Activated CD4-positive, alpha-beta memory T cell treated with anti-CD3 and anti-CD28 coated beads, Interleukin-2, amount 10 ng/mL, durations not matched to agents 7 days and 5 days (primary cell): ENCODE measurements at regions not wholly inside any gene's neighbourhood (a gene's known extent, or its start where the extent isn't known, plus 50 kb on each side); places are given as distances from the start of the nearest gene placed in this dataset.

Experiments used
- CTCF ChIA-PET: fragments of 350-600 bp; sonication (Branson Sonifier 250); formaldehyde crosslinking; loops from one replicate; lab custom pipeline; 2021; ENCODE audit warnings: antibody characterized with exemption, inconsistent platforms; lab: Charles Lee
- POLR2A ChIA-PET: fragments of 350-600 bp; sonication (Branson Sonifier 250); formaldehyde crosslinking; loops from one replicate; lab custom pipeline; 2021; ENCODE audit warnings: antibody characterized with exemption; lab: Charles Lee
- DNase-seq: peaks from one replicate; pipeline ENCODE4 v3.0.0-alpha.2; 2020
- H3K27ac Mint-ChIP-seq: one replicate; pipeline ENCODE4 v1.8.0; 2021; ENCODE audit warnings: mild to moderate bottlenecking, mixed read lengths
- H3K27me3 Mint-ChIP-seq: one replicate; pipeline ENCODE4 v1.8.0; 2021; ENCODE audit warnings: mixed read lengths
- H3K36me3 Mint-ChIP-seq: one replicate; pipeline ENCODE4 v1.8.0; 2021; ENCODE audit warnings: low read depth, mixed read lengths
- H3K4me1 Mint-ChIP-seq: one replicate; pipeline ENCODE4 v1.8.0; 2021; ENCODE audit warnings: mixed read lengths
- H3K4me3 Mint-ChIP-seq: one replicate; pipeline ENCODE4 v1.8.0; 2021; ENCODE audit warnings: mild to moderate bottlenecking, mixed read lengths
- H3K9me3 Mint-ChIP-seq: one replicate; pipeline ENCODE4 v1.8.0; 2021; ENCODE audit warnings: mixed read lengths

GRCh38 chr2:149732001-149732685 lies 144.6 kb upstream of the MMADHC start:
- H3K36me3 Mint-ChIP-seq = no peaks in the 10 kb centered on the region
- no peak overlapping the region for H3K27ac Mint-ChIP-seq
- no peak overlapping the region for H3K4me3 Mint-ChIP-seq
- DNase-seq = no peak
- H3K27me3 Mint-ChIP-seq = no peaks in the 10 kb centered on the region
- no peaks in the 10 kb centered on the region for H3K9me3 Mint-ChIP-seq
- CTCF ChIA-PET = no interaction called here
- POLR2A ChIA-PET = no interaction called here
- no peaks in the 10 kb centered on the region for H3K4me1 Mint-ChIP-seq

GRCh38 chr2:149731079-149731478 lies 143.5 kb upstream of the MMADHC start:
- Mint-ChIP-seq H3K27me3 (no peaks in the 10 kb centered on the region), H3K36me3 (no peaks in the 10 kb centered on the region), H3K9me3 (no peaks in the 10 kb centered on the region), H3K4me1 (no peaks in the 10 kb centered on the region), H3K4me3 (no peak overlapping the region), H3K27ac (no peak overlapping the region)
- ChIA-PET POLR2A (no interaction called here), CTCF (no interaction called here)
- no peak for DNase-seq

DNA sequence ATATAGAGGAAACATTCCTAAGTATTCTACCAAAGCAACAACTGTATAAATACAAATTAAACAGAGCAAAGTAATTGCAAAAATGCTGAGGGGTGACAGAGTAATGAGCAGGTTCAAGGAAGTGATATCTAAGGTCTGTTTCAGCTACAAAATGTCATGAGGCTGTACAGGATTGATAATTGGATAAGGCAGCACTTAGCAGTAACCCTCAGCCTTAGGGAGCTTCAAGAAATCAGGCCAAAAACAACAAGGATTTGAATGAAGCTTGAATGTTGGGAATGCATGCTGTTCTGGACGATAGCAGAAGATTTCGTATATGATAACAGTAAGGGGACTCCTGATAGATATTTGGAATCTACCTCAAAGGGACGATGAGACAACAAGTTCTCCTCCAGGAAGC lies 142.0 kb upstream of the MMADHC start:
- CTCF ChIA-PET = no interaction called here
- POLR2A ChIA-PET = no interaction called here
- H3K4me3 Mint-ChIP-seq = no peak overlapping the region
- H3K4me1 Mint-ChIP-seq = no peaks in the 10 kb centered on the region
- H3K27me3 Mint-ChIP-seq = no peaks in the 10 kb centered on the region
- no peak overlapping the region for H3K27ac Mint-ChIP-seq
- no peaks in the 10 kb centered on the region for H3K9me3 Mint-ChIP-seq
- no peak for DNase-seq
- H3K36me3 Mint-ChIP-seq = no peaks in the 10 kb centered on the region

GRCh38 chr2:149727927-149728326 lies 140.4 kb upstream of the MMADHC start:
- CTCF ChIA-PET = no interaction called here
- no peak for DNase-seq
- H3K4me3 Mint-ChIP-seq = no peak overlapping the region
- H3K36me3 Mint-ChIP-seq = no peaks in the 10 kb centered on the region
- no peaks in the 10 kb centered on the region for H3K4me1 Mint-ChIP-seq
- POLR2A ChIA-PET = no interaction called here
- no peaks in the 10 kb centered on the region for H3K27me3 Mint-ChIP-seq
- no peaks in the 10 kb centered on the region for H3K9me3 Mint-ChIP-seq
- no peak overlapping the region for H3K27ac Mint-ChIP-seq

DNA sequence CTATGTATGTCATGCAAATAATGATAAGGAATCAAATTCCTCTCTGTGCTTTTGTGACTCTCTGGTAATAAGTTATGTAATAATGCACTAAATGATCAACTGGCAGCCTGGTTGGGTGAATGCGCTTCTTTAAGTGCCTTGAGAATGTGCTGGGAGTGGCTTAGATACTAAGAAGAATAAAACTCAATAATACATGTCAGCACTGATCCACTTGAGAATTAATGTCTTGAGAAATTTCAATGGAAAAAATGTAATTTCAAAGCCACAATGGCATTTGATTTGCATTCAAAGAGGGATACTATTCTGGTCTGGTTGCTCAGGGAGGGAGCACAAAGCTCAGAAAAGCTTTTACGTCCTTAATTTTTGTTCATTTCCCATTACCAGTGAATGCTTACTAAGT lies 137.7 kb upstream of the MMADHC start:
- DNase-seq = no peak
- CTCF ChIA-PET = no interaction called here
- no peaks in the 10 kb centered on the region for H3K36me3 Mint-ChIP-seq
- H3K27ac Mint-ChIP-seq = no peak overlapping the region
- POLR2A ChIA-PET = no interaction called here
- H3K9me3 Mint-ChIP-seq = no peaks in the 10 kb centered on the region
- no peak overlapping the region for H3K4me3 Mint-ChIP-seq
- no peaks in the 10 kb centered on the region for H3K4me1 Mint-ChIP-seq
- no peaks in the 10 kb centered on the region for H3K27me3 Mint-ChIP-seq

GRCh38 chr2:149724091-149724490 lies 136.5 kb upstream of the MMADHC start:
- no peaks in the 10 kb centered on the region for H3K9me3 Mint-ChIP-seq
- POLR2A ChIA-PET = no interaction called here
- H3K27ac Mint-ChIP-seq = no peak overlapping the region
- no peak for DNase-seq
- no peaks in the 10 kb centered on the region for H3K4me1 Mint-ChIP-seq
- H3K27me3 Mint-ChIP-seq = no peaks in the 10 kb centered on the region
- CTCF ChIA-PET = no interaction called here
- no peak overlapping the region for H3K4me3 Mint-ChIP-seq
- H3K36me3 Mint-ChIP-seq = no peaks in the 10 kb centered on the region

DNA sequence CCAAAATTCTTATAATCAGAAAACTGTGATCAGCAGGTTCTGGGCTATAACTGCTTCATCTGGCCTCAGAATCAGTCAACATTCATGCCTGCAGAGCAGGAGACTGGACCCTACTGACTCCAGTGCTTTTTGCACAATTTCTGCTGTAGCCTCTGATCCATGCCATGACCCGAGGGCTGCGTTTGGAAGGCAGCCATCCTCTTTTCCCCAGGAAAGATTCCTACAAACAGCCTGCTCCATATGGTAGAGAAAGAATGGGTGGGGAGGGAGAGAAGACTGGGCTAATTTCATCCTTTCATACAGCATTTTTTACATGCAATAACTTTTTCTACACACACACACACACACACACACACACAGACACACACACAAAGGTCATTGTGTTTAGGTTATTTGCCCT lies 133.0 kb upstream of the MMADHC start:
- CTCF ChIA-PET = no interaction called here
- H3K27me3 Mint-ChIP-seq = no peaks in the 10 kb centered on the region
- H3K36me3 Mint-ChIP-seq = no peaks in the 10 kb centered on the region
- H3K4me1 Mint-ChIP-seq = no peaks in the 10 kb centered on the region
- H3K4me3 Mint-ChIP-seq = no peak overlapping the region
- POLR2A ChIA-PET = no interaction called here
- no peaks in the 10 kb centered on the region for H3K9me3 Mint-ChIP-seq
- DNase-seq = no peak
- no peak overlapping the region for H3K27ac Mint-ChIP-seq

DNA sequence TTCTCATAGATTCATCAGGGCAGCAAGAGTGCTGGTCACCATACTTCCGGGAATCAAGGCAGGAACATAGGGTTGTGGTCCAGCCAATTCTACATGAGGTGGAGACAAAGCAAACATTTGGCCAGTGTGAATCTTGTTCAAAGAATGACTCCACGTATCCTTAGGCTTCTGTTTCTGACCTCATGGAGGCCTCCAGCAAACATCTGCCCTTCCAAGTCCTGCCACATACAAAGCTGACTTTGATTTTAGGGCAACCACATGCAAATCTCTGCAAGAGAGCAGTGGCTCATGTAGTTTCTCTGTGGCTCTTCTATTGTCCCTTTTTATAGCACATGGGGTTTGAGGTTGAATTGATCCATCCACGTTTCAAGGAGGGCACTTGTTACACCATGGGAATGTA lies 132.1 kb upstream of the MMADHC start:
- ChIA-PET CTCF (no interaction called here), POLR2A (no interaction called here)
- Mint-ChIP-seq H3K4me3 (no peak overlapping the region), H3K4me1 (no peaks in the 10 kb centered on the region), H3K27me3 (no peaks in the 10 kb centered on the region), H3K27ac (no peak overlapping the region), H3K36me3 (no peaks in the 10 kb centered on the region), H3K9me3 (no peaks in the 10 kb centered on the region)
- no peak for DNase-seq

DNA sequence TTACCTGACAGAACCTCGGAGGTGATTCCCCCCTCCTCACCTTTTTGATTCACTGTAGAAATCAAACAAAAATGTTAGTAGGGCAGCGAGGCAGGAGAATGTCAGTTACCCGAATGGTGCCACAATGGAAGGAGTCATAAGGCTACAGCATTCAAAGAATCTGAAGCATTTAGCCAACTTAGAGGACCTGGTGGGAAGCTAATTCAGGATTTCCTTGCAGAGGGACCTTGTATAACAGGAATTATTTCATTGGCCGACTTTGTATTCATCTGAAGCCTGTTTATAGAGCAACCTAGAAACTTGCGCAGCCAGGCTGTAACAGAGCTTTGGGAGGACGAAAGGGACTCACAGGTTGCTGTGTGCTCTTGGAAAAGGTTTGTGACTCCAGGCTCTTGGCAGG lies 129.1 kb upstream of the MMADHC start:
- no peak overlapping the region for H3K4me3 Mint-ChIP-seq

DNA sequence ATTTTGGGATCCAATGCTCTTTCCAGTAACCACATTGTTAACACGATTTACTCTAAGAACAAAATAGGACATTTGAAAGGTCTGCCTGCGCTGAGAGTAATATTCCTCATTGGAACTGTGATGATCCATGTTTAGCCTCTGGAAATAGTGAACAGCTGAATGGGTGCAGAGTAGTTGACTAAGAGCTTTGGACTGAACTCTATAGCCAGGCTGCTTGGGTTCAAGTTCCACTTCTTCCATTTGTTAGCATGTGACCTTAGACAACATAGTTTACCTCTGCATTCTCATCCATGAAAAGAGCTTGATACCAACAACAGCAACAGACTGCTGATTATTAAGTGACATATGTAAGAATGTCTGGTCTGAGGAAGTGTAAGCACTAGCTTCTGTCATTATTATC lies 128.3 kb upstream of the MMADHC start:
- no peaks in the 10 kb centered on the region for H3K27me3 Mint-ChIP-seq
- DNase-seq = no peak
- H3K36me3 Mint-ChIP-seq = no peaks in the 10 kb centered on the region
- H3K9me3 Mint-ChIP-seq = no peaks in the 10 kb centered on the region
- ChIA-PET CTCF (no interaction called here), POLR2A (no interaction called here)
- H3K4me1 Mint-ChIP-seq = no peaks in the 10 kb centered on the region
- no peak overlapping the region for H3K4me3 Mint-ChIP-seq
- H3K27ac Mint-ChIP-seq = no peak overlapping the region

More for the DNA sequence above, 129.1 kb upstream of the MMADHC start:
- Mint-ChIP-seq H3K27ac (no peak overlapping the region), H3K27me3 (no peaks in the 10 kb centered on the region), H3K4me1 (no peaks in the 10 kb centered on the region), H3K9me3 (no peaks in the 10 kb centered on the region), H3K36me3 (no peaks in the 10 kb centered on the region)
- ChIA-PET CTCF (no interaction called here), POLR2A (no interaction called here)
- DNase-seq = no peak

DNA sequence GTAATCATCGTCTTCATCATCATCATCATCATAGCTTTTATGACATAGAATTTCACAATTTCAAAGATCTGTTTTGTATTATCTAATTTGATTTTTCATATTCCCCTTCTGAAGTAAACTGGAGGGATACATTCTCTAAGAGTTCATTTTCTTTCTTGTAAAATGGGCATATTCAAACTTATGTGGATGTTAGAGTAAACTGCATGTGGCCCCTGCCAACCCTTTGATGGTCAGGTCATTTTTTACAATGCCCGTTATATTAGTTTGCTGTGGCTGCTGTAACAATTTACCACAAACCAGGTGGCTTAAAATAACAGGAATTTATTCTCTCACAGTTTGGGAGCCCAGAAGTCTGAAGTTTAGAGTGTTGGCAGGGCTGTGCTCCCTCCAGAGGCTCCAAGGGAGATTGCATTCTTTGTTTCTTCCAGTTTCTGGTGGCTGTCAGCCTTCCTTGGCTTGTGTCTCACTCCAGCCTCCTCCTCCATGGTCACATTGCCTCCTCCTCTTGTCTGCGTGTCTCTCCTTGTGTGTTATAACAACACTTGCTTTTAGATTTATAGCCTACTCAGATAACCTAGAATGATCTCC lies 127.5 kb upstream of the MMADHC start:
- H3K36me3 Mint-ChIP-seq = no peaks in the 10 kb centered on the region
- H3K9me3 Mint-ChIP-seq = no peaks in the 10 kb centered on the region
- ChIA-PET CTCF (no interaction called here), POLR2A (no interaction called here)
- no peaks in the 10 kb centered on the region for H3K27me3 Mint-ChIP-seq
- no peak for DNase-seq
- no peak overlapping the region for H3K4me3 Mint-ChIP-seq
- no peak overlapping the region for H3K27ac Mint-ChIP-seq
- H3K4me1 Mint-ChIP-seq = no peaks in the 10 kb centered on the region

DNA sequence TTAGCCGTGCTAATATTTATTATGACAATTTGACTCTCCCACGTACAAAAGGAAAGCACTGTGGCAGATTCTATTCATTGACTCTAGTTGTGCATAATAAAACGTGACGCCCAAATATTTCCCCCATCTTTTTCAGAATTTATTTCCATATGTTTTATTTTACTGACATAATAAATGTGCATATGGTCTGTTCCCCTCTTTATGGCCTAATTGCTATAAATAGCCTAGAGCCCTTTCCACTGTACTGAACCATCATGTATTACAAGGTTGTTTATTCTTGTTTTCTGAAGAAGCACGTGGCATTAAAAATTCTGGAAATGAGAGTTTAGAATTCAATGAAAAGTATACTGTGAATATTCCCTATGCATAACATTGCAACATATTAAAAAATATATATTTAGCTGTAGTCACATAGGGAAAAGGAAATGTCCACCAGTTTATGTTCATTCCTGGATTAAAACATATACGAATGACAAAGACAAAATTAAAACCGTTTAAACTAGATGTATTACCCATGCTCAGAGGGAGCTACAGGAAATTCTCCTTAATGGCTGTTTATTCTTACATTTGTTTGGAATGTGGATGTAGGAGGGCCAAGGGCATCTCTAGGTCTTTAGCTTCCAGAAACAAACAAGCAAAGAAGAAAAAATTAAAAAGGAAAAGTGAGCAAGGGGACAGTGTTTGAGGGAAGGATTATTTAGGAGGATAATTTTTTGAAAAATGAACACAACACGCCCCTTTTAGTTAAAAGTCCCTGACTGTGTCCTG lies 122.1 kb upstream of the MMADHC start:
- no peaks in the 10 kb centered on the region for H3K9me3 Mint-ChIP-seq
- POLR2A ChIA-PET = no interaction called here
- H3K27me3 Mint-ChIP-seq = no peaks in the 10 kb centered on the region

DNA sequence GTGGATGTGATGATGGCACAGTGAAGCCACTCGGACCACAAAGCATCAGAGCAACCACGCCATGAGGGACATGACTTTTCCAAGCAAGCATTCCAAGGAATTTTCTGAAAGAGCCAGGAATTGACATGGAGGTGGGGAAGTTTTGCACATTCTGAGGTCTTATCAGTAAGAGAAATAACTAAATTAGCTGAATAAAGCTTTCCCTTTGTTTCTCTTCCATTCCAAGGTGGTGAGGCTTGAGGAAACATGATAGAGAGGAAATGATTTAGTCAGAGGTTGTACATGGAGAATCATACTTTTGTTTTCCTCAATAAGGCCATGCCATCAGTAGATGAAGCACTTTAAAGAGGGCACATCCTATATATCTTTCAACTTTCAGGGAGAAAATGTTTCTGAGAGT lies 115.7 kb upstream of the MMADHC start:
- H3K27me3 Mint-ChIP-seq = no peaks in the 10 kb centered on the region
- H3K4me1 Mint-ChIP-seq = no peaks in the 10 kb centered on the region
- no peak overlapping the region for H3K27ac Mint-ChIP-seq
- POLR2A ChIA-PET = no interaction called here
- CTCF ChIA-PET = no interaction called here
- no peak overlapping the region for H3K4me3 Mint-ChIP-seq
- no peak for DNase-seq
- no peaks in the 10 kb centered on the region for H3K9me3 Mint-ChIP-seq
- no peaks in the 10 kb centered on the region for H3K36me3 Mint-ChIP-seq

More for the DNA sequence above, 122.1 kb upstream of the MMADHC start:
- Mint-ChIP-seq H3K4me3 (no peak overlapping the region), H3K36me3 (no peaks in the 10 kb centered on the region), H3K4me1 (no peaks in the 10 kb centered on the region), H3K27ac (no peak overlapping the region)
- DNase-seq = no peak
- CTCF ChIA-PET = no interaction called here

GRCh38 chr2:149702571-149702970 lies 115.0 kb upstream of the MMADHC start:
- Mint-ChIP-seq H3K9me3 (no peaks in the 10 kb centered on the region), H3K36me3 (no peaks in the 10 kb centered on the region), H3K27me3 (no peaks in the 10 kb centered on the region), H3K4me1 (no peaks in the 10 kb centered on the region), H3K4me3 (no peak overlapping the region), H3K27ac (no peak overlapping the region)
- CTCF ChIA-PET = no interaction called here
- no peak for DNase-seq
- POLR2A ChIA-PET = no interaction called here
